Jurkat, Clone E6-1 (cell line): ENCODE measurements at regions not wholly inside any gene's neighbourhood (a gene's known extent, or its start where the extent isn't known, plus 50 kb on each side); places are given as distances from the start of the nearest gene placed in this dataset.
"Not testable (repeated sequence)": the region's sequence is repeated elsewhere in the genome, so short reads cannot be mapped to it uniquely, and the experiment has no call there.

Experiments used
- DNase-seq: peaks from one replicate; pipeline ENCODE4 v3.0.0-alpha.2; 2011; ENCODE audit warnings: low read depth, low spot score
- H3K4me3 ChIP-seq: 2 replicates; pipeline ENCODE4 v1.5.1; 2011; ENCODE audit warnings: mild to moderate bottlenecking, low read length, control low read depth, moderate library complexity

DNA sequence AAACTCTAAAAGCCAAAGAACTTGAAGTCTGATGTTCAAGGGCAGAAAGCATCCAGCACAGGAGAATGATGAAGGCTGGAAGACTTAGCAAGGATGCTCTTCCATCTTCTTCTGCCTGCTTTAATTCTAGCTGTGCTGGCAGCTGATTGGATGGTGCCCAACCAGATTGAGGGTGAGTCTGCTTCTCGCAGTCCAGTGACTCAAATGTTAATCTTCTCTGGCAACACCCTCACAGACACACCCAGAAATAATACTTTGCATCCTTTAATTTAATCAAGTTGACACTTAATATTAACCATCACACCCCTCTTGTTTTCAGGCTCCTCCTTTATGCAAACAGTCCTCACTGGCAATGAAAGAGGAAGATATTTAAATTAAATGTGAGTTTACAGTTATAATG is 321.7 kb downstream of the TEX13C start:
- no peak for DNase-seq
- no peak overlapping the region for H3K4me3 ChIP-seq

DNA sequence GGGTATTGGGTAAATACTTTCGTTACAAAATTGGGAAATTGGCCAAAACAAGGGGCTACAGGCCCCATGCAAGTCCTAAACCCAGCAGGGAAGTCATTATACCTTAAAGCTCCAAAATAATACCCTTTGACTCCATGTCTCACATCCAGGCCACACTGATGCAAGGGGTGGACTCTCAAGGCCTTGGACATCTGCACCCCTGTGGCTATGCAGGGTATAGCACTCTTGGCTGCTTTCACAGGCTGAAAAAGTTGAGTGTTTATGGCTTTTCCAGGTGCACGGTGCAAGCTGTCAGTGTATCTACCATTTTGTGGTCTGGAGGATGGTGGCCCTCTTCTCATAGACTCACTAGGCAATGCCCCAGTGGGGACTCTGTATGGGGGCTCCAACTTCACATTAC is 326.5 kb downstream of the TEX13C start:
- DNase-seq = no peak
- no peak overlapping the region for H3K4me3 ChIP-seq

DNA sequence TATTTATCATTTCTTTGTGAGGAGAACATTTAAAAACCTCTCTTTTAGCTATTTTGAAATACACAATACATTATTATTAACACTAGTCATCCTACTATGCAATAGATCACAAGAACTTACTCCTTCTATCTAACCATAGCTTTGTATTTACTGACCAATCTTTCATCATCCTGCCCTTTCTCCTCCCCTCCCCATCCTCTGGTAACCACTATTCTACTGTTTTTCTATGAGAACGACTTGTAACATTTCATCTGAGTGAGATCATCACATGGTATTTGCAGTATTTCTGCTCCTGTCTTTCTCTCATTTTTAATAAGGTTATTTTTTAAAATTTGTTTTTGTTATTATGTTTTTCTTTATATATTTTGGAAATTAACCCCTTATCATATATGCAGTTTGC is 331.8 kb downstream of the TEX13C start:
- no peak for DNase-seq
- H3K4me3 ChIP-seq = no peak overlapping the region

DNA sequence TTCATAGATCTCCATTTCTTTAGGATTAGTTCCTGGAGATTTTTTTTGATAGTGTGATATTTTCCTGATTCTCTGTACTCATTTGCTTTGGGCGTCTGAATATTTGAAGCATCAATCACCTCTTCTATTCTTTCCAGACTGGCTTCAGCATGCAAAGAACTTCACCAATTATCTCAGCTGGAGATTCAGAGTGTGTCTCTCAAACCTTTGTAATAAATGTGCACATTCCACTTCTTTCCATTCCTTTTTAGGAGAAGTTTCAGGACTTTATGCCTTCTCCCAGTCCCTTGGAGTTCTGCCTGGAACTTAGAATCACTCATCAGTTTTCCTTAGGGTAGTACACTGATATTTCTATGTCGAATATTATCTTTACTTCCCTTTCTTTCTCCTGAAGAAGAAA is 334.8 kb downstream of the TEX13C start:
- DNase-seq = no peak
- no peak overlapping the region for H3K4me3 ChIP-seq

DNA sequence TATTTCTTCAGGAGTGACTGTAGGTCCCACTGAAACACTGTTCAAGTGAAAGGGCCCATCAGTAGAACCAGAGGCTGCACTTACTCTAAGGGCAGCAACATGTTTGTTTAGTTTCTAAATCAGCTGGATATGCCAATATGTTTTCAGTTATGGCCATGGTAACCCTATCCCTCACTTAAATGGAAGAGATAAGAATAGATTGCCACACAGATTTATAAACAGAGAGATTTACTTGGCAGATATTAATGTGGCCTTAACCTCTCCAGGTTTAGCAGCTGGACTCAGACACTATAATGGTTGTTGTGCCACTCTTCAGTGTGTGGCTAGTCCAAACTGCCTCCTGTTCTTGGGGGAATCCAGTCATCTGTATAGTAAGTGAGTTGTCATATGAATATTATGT is 354.1 kb downstream of the TEX13C start:
- no peak overlapping the region for H3K4me3 ChIP-seq
- no peak for DNase-seq

DNA sequence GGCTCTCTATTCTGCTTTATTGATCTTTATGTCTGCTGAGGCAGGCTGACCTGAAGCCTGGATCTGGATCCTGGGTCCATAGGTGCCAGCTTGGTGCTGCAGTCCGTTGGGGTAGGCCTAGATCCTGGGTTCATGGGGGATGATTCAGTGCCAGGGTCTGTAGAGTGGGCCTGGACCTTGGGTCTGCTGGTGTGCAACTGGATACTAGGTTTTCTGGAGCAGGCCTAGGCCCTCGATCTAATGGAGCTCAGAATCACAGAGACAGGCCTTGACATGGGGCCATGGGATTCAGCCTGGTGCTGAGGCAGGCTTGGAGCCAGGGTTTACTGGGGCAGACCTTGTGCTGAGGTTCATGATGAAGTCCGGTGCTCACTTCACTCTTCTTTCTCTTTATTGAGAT is 358.6 kb downstream of the TEX13C start:
- DNase-seq = no peak
- H3K4me3 ChIP-seq = no peak overlapping the region

DNA sequence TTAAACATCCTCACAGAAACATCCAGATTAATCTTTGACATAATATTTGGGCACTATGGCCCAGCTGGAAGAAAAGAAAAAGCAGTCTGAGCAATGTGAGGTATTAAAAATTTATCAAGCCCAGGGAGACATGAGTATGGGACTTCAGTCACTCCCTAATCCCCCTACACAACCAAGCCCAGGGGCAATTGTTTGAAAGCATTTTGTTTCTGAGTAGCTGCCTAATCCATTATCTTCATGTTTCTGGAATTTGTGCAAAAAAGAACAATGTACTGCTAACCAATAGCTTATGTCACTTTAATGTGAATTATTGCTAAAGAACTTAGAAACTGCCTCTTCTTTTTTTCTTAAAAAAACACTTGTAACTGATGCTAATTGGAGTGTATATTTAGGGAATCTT is 360.7 kb downstream of the TEX13C start:
- no peak for DNase-seq
- no peak overlapping the region for H3K4me3 ChIP-seq

DNA sequence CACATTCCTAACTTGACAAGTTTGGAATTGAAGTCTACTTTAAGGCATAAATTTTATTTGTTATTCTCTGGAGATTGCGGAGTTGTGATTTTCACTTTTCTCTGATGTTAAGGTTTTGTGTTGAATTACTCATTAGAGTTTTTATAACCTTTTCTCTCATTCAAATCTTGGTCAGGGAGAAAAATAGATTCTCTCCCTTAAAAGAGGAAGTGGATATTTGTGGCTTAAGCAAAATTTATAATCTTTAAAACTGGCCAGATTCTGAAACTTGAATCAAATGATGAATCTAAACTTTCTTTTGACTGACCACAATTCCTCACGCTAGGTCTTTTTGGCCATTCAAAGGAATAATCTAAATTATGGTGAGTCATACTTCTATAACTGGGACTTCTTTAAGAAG is 361.4 kb downstream of the TEX13C start:
- no peak overlapping the region for H3K4me3 ChIP-seq
- DNase-seq = no peak

DNA sequence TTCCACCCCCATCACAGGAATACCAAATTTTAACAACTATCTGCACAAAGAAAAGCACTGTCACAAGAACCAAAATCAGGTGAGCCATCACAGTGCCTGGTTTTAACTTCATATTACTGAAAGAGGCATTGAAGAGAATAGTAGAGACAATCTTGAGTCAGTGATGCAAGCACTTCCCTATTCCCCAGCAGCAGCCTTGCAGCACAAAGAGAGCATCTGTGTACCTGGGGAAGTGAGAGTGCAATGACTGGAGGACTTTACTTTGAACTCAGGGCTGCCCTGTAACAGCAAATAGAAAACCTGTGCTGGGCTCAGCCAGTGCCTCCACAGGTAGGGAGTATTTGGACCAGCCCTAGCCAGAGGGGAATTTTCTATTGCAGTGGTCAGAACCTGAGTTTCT is 361.8 kb downstream of the TEX13C start:
- no peak overlapping the region for H3K4me3 ChIP-seq

DNA sequence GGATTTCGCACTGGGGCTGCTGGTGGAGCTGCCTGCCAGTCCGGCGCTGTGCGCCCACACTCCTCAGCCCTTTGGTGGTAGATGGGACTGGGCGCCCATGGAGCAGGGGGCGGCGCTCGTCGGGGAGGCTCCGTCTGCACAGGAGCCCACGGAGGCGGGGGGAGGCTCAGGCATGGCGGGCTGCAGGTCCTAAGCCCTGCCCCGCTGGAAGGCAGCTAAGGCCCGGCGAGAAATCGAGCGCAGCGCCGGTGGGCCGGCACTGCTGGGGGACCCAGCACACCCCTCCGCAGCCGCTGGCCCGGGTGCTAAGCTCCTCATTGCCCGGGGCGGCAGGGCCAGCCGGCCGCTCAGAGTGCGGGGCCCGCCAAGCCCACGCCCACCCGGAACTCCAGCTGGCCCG is 370.9 kb downstream of the TEX13C start:
- DNase-seq, H3K4me3 ChIP-seq: not testable (repeated sequence)

More for the DNA sequence above, 361.8 kb downstream of the TEX13C start:
- no peak for DNase-seq

DNA sequence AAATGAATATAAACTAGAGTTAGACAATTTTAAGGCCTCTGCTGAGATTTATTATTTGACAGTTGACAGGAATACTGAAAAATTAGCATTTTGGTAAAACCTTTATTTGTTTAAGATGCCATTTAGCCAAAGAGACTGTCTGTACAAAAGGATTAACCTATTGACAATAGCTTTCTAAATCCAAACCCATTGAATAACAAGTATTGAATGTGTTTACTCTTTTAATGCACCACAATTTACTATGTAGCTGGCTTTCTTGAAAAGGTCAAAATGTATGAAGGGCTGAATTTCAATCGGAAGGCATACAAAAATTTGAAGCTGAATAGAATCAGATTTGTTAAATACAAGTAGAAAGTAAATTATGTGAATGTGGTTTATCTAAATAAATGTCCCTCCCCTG is 374.5 kb downstream of the TEX13C start:
- no peak overlapping the region for H3K4me3 ChIP-seq
- no peak for DNase-seq

DNA sequence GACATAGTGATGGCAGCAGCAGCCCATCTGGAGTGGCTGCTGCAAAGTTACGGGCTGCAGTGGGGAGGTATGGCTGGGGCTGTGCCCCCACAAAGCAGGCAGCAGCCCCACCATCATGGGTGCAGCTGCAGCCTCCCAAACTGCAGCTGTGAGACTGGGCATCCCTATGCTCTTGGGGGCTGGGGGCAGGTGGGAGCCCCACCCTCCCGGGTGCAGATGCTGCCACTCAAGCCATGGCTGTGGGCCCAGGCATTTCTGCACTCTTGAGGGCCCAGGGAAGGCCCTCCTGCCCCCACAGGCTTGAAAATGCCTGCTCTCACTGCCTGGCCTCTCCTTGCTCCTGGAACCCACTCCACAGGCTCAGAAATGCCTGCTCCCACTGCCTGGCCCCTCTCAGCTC is 389.4 kb downstream of the TEX13C start:
- no peak overlapping the region for H3K4me3 ChIP-seq
- no peak for DNase-seq

DNA sequence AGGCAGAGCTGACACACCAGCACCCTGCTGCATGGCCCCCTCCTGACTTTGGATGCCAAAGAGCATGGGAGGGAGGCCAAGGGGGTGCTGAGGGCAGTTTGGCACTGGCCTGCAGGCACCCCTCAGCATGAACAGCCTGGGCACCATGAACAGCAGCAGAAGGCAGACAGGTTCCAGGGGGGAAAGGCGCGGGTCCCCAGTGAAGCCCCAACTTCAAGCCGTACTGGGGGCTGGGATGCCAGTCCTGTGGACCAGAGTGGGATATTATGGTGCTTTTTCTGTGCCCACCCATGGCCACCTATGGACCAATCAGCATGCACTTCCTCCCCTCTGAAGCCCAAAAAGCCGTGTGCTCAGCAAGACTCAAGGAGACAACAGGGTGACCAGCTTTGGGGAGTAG is 389.9 kb downstream of the TEX13C start:
- H3K4me3 ChIP-seq = no peak overlapping the region
- no peak for DNase-seq

DNA sequence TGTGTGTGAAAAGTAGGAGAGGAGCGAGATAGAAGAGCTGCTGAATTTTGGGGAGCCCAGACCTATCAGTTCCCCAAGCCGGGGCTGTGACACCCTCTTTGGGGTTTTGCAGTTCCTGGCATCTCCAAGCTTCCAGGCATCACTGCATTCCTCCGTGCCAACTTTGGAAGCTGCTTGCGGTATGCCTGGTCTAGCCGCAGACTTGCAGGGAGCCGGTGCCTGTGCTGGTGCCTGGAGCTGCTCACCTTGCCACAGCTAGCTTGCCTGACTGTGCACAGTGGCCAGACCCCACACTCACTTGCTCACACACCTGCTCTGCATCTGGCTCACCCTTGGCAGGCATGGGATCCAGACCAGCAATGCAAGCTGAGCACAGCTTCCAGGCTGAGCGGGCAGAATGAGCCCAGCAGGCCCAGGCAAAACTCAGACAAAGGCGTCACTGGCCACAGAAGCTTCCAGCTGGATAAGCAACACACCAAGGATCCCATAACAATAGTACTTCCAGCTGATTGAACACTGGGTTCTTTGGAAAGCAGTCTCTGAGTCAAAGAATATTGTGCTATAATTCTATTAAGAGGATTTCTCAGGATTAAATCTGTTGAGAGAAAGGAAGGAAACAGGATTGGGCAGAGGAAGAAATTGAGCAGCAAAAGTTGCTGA is 390.9 kb downstream of the TEX13C start:
- no peak for DNase-seq
- H3K4me3 ChIP-seq = no peak overlapping the region

DNA sequence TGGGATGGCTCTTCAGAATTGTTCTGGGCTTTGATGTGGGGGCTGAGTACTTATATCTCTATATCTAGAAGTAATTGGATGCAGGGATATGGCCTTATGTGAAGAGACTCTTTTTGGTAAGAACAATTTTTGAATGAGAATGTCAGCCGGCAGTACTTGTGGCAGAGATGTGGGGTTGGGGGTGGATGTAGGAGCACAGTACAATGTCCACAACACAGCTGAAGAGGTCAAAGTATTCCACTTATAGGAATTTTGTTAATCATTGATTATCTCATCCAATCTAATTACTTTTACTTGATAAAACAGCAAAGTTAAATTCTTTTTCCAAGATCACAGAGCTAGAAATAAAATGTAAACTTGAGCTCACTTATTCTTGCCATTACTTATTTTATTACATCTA is 391.4 kb downstream of the TEX13C start:
- no peak overlapping the region for H3K4me3 ChIP-seq
- no peak for DNase-seq

DNA sequence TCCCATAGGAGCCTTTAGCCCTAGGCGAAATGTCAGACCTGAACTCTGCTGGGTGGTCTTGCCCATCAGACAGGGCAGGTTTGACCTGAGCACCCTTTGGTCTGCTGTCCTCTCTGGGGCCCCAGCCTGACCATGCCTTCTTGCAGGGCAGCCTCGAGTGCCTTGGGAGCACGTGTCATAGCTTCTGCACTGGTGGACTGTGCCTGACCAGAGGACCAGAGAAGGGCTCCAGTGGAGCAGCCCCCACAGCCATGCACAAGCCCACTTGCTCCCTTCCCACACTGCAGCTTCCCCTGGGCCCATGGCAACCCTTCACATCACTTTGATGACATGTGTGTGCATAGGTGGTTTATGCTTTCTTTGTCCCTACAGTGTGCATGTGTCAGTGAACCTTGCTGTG is 394.0 kb downstream of the TEX13C start:
- no peak for DNase-seq
- no peak overlapping the region for H3K4me3 ChIP-seq

DNA sequence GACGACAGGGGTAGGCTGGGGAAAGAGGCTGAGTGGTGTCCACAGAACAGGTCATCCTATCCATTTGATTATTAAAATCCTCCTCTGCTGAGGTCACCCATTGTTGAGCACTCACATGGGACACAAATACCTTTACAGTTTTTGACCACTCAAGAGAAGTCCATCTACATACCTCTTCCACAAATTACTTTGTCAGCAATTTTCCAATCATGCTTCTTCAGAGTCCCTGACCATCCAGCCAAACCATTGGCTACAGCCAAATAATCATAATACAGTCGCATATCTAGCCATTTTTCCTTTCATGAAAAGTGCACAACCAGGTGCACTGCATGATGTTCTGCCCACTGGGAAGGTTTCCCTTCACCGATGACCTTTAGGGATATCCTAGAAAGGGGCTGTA is 407.4 kb downstream of the TEX13C start:
- no peak for DNase-seq
- H3K4me3 ChIP-seq = no peak overlapping the region

DNA sequence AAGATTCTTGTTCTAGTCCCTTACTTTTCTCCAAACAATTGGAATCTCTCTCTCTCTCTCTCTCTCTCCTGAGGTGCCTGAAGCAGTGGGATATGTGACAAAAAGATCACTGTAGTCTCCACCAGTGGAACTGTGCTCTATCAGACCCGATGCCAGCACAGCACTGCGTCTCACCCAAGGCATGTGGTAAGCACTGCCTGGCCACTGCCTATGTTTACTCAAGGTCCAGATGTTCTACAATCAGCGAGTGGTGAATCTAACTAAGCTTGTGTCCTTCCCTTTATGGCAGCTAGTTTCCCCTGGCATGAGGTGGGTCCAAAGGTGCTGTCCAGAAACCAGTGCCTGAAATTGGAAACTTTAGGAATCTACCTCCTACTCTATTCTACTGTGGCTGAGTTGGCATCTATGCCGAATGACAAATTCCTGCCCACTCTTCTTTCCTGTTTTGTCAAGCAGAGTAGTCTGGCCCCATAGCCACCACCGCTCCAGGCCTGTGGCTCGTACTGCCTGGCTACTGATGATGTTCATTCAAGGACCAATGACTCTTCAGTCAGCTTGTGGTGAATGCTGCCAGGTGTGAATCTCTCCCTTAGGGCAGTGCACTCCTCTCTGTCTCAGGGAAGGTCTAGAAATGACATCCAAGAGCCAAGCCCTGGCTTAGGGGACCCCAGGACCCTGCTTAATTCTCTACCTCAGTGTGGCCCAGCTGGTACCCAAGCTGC is 416.5 kb downstream of the TEX13C start:
- DNase-seq = no peak
- H3K4me3 ChIP-seq = no peak overlapping the region

DNA sequence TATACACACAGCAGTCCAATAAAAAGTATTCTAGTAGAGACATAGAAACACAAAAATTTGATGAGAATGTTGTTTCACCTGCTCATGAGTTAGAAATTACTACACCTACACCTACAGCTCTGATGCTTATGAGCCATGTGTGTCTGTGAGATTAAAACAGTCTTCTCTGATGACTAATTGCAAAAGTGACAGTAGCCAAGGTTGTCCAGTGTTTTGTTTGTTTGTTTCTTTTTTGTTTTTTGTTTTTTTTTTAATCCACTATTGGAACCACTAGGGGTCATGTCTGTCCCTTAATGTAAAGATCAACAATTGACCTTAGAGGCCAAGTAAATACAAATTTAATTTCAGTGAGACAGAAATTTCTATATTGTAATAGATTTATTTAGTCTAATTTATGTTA is 423.1 kb downstream of the TEX13C start:
- H3K4me3 ChIP-seq = no peak overlapping the region
- no peak for DNase-seq

DNA sequence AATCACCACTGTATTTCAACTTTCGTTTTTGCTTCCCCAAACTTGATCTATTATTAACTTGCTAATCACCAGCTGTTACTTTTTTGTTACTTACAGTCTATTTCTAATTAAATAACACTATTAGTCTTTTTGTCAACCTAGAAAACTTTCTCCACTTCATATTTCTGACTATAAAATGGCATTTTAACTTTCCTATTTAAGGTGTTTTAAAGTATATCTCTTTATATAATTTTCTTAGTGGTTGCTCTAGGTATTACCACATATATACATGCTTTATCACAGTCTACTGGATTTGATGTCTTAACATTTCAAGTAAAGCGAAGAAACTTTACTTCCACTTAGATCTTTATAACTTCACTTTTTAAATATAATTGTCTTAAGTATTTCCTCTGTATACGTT is 421.2 kb downstream of the DCAF12L2 start:
- DNase-seq = no peak
- H3K4me3 ChIP-seq = no peak overlapping the region
